HG03439 (cell line): ENCODE measurements at regions not wholly inside any gene's neighbourhood (a gene's known extent, or its start where the extent isn't known, plus 50 kb on each side); places are given as distances from the start of the nearest gene placed in this dataset.

Experiments
- ATAC-seq: cut with Tn5 transposase; IDR thresholded peaks from one replicate; pipeline ENCODE4 v1.9.1; 2021; ENCODE audit warnings: mild to moderate bottlenecking, moderate library complexity; ENCODE audit not compliant: unreplicated experiment

DNA sequence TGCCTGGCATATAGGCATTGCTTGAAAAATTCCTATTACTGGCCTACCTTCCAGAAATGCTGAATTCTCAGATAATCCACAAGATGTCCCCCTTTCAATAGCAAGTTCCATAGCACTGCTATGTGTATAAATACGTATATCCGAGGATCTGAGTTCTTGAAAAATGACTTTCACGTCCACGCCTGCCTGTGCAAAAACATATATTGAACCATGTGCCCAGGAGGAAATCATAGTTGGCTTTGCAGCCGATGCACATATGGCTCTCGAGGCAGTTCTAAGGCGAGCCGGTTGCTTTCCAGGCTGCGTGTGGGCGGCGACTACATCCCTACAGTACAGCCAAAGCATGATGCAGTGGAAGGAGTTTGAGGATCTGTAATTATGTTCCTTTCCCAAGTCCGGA is 55.4 kb upstream of the ESX1 start:
- no peak for ATAC-seq

DNA sequence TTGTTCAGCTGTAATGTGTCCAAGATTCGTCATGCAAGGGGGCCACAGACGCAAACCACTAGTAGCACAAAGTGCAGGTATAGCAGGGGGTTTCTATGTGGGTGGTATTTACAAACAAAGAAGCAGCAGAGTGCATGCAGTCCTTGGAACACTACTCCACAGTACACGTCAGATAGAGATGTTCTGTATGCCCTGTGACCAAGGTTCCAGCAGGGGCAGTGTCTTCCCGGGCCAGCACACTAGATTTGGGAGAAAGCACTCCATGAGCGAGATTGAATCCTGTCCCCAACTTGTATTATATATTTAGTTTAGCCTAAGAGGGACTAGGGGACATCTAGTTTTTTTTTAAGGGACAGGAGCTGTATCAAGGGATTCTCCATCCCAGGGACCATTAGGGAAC is 54.4 kb upstream of the ESX1 start:
- ATAC-seq, result no peak

DNA sequence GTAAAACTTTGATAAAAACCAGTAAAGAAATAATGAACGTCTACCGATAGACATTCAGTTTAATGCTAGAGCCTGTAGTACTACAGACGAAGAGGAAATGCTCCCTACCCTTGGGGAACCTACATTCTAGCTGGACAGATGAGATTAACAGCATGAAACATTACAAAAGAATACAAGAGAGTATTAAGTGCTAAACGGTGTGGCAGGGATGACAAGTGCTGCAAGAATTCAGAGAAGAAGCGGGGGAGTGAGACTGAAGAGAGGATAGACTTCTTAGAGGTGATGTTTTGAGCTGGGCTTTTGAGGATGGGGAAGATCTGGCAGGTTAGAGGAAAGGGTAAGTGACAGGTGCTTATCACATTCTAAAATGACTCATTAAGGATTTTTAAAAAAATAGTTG is 52.6 kb upstream of the ESX1 start:
- no peak for ATAC-seq

DNA sequence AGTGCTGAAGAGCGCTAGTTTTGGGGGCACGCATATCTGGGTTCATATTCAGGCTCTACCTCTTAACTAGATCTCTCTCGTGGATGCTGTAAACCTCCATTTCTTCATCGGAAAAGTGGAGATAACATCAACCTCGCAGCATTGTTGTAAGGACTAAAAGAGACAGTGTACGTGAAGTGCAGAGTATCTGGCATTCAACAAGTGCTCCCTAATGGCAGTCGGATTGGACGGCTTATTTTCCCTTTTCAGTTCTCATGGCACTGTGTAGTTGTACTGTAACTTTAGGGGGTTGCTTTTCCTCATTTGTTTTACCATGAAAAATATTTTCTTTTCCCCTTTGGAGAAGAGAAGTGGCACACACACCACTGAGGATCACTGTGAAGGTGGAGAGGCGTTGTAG is 51.4 kb upstream of the ESX1 start:
- no peak for ATAC-seq
